HL-60 (cell line): ENCODE measurements at regions not wholly inside any gene's neighbourhood (a gene's known extent, or its start where the extent isn't known, plus 50 kb on each side); places are given as distances from the start of the nearest gene placed in this dataset.

ENCODE experiments used
- GABPA ChIP-seq: IDR thresholded peaks from 2 replicates; pipeline ENCODE4 v1.6.1; 2012; ENCODE audit warnings: low read depth
- POLR2AphosphoS5 ChIP-seq: IDR thresholded peaks from 2 replicates; pipeline ENCODE4 v1.6.1; 2012; ENCODE audit warnings: low read depth
- TF ChIP-seq, protein P1 (sequence below): IDR thresholded peaks from one replicate; pipeline ENCODE4 v1.5.1; 2011; ENCODE audit warnings: low read length, control low read depth, inconsistent platforms; ENCODE audit not compliant: insufficient read depth
- TF ChIP-seq, protein P2 (sequence below): IDR thresholded peaks from 2 replicates; pipeline ENCODE4 v1.6.1; 2012; ENCODE audit warnings: low read depth; ENCODE audit not compliant: insufficient replicate concordance

DNA sequence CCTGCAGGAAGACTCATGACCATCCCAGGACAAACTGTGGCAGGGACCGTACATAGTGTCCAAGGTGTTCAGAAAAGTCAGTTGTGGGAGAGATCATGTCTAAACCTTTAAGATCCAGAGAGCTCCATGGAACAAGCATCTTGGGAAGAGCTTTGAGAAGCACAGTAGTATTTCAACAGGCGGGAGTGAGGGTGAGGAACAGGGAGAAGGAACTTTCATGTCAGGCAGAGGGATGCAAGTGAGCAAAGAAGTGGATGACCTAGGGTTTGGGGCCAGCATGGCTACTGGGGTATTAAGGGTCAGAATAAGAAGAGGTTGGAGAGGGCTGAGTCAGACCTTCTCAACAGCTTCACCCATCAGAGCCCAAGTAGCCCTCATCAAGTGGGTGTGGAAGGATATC lies 147.9 kb upstream of the ETV3 start:
- TF ChIP-seq, protein P1, sequence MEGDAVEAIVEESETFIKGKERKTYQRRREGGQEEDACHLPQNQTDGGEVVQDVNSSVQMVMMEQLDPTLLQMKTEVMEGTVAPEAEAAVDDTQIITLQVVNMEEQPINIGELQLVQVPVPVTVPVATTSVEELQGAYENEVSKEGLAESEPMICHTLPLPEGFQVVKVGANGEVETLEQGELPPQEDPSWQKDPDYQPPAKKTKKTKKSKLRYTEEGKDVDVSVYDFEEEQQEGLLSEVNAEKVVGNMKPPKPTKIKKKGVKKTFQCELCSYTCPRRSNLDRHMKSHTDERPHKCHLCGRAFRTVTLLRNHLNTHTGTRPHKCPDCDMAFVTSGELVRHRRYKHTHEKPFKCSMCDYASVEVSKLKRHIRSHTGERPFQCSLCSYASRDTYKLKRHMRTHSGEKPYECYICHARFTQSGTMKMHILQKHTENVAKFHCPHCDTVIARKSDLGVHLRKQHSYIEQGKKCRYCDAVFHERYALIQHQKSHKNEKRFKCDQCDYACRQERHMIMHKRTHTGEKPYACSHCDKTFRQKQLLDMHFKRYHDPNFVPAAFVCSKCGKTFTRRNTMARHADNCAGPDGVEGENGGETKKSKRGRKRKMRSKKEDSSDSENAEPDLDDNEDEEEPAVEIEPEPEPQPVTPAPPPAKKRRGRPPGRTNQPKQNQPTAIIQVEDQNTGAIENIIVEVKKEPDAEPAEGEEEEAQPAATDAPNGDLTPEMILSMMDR = no peak
- TF ChIP-seq POLR2AphosphoS5 = no peak
- TF ChIP-seq, protein P2, sequence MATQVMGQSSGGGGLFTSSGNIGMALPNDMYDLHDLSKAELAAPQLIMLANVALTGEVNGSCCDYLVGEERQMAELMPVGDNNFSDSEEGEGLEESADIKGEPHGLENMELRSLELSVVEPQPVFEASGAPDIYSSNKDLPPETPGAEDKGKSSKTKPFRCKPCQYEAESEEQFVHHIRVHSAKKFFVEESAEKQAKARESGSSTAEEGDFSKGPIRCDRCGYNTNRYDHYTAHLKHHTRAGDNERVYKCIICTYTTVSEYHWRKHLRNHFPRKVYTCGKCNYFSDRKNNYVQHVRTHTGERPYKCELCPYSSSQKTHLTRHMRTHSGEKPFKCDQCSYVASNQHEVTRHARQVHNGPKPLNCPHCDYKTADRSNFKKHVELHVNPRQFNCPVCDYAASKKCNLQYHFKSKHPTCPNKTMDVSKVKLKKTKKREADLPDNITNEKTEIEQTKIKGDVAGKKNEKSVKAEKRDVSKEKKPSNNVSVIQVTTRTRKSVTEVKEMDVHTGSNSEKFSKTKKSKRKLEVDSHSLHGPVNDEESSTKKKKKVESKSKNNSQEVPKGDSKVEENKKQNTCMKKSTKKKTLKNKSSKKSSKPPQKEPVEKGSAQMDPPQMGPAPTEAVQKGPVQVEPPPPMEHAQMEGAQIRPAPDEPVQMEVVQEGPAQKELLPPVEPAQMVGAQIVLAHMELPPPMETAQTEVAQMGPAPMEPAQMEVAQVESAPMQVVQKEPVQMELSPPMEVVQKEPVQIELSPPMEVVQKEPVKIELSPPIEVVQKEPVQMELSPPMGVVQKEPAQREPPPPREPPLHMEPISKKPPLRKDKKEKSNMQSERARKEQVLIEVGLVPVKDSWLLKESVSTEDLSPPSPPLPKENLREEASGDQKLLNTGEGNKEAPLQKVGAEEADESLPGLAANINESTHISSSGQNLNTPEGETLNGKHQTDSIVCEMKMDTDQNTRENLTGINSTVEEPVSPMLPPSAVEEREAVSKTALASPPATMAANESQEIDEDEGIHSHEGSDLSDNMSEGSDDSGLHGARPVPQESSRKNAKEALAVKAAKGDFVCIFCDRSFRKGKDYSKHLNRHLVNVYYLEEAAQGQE = no peak
- TF ChIP-seq GABPA = no peak
